Body of pancreas (tissue), 4 donors: ENCODE measurements at regions not wholly inside any gene's neighbourhood (a gene's known extent, or its start where the extent isn't known, plus 50 kb on each side); places are given as distances from the start of the nearest gene placed in this dataset.

Experiments used
- ATAC-seq: fragments of 150-250 bp; one replicate; pipeline ENCODE4 v1.9.1; 2016
- DNase-seq, 4 donors: peaks; one replicate each; pipeline ENCODE4 v3.0.0-alpha.2; 2019
- H3K27ac ChIP-seq, 4 donors: fragments of 200-600 bp; sonication (generic); 1 replicate in 3 of 4; 2 replicates in 1 of 4; pipeline versions ENCODE4 v1.5.1 to v1.6.1; 2016 to 2019; ENCODE audit warnings: mild to moderate bottlenecking in 1 of 4, mixed read lengths in 1 of 4, moderate library complexity in 1 of 4
- H3K27me3 ChIP-seq, 2 donors: fragments of 200-600 bp; sonication (generic); one replicate each; pipeline ENCODE4 v1.6.0; 2016; ENCODE audit warnings: mild to moderate bottlenecking in 1 of 2
- H3K36me3 ChIP-seq, 2 donors: fragments of 200-600 bp; sonication (generic); replicated peaks in 1 of 2; 2 replicates each; pipeline ENCODE4 v1.5.1; 2016; ENCODE audit warnings: low read depth in 2 of 2; ENCODE audit not compliant: insufficient read depth in 1 of 2
- H3K4me1 ChIP-seq: fragments of 200-600 bp; sonication (generic); one replicate; pipeline ENCODE4 v1.6.0; 2016
- H3K4me3 ChIP-seq, 2 donors: fragments of 200-600 bp; sonication (generic); 1 replicate in 1 of 2; 2 replicates in 1 of 2; pipeline ENCODE4 v1.5.1; 2016 to 2019
- H3K9me3 ChIP-seq, 3 donors: fragments of 200-600 bp; sonication (generic); 1 replicate in 2 of 3; 2 replicates in 1 of 3; pipeline ENCODE4 v1.5.1; 2016
- CTCF ChIP-seq, 7 experiments: fragments of 450-650 bp in 4 of 7; fragments of 200-600 bp in 3 of 7; sonication (generic) in 3 of 7; IDR thresholded peaks; one replicate each; pipeline ENCODE4 v1.5.1; 2016 to 2019; ENCODE audit warnings: antibody characterized with exemption in 7 of 7
- POLR2A ChIP-seq, 3 donors: fragments of 450-650 bp; IDR thresholded peaks; one replicate each; pipeline ENCODE4 v1.6.1; 2016; ENCODE audit warnings: antibody characterized with exemption in 3 of 3, mild to moderate bottlenecking in 2 of 3
- WGBS, 2 donors: methylation state at CpG; one replicate each; pipeline ENCODE4 v1.1.5; 2017; 5-methylcytosine and 5-hydroxymethylcytosine counted together
- intact Hi-C: fragments of 100-400 bp; cut with DNase I; formaldehyde crosslinking; loops from one replicate; pipeline ENCODE4 v1.15.1; 2023

GRCh38 chr3:160141485-160142185, 83.6 kb upstream of the C3orf80 start:
- Histone ChIP-seq H3K9me3 (no peaks in the 10 kb centered on the region), H3K27ac (no peak overlapping the region), H3K4me3 (no peak overlapping the region), H3K36me3 (no peaks in the 10 kb centered on the region), H3K27me3 (no peaks in the 10 kb centered on the region), H3K4me1 (no peaks in the 10 kb centered on the region)
- TF ChIP-seq CTCF (IDR thresholded peaks at IDR 0.05) (no peak), POLR2A (IDR thresholded peaks at IDR 0.05) (no peak)
- DNase-seq = no peak
- intact Hi-C loops = no loop called here
- no peak for ATAC-seq
- WGBS, 2 donors = 62 to 71% methylated on average over 4 of the region's 4 CpGs

GRCh38 chr3:160143482-160143881, 81.7 kb upstream of the C3orf80 start:
- WGBS, 2 donors = 95 to 96% methylated on average over 2 of the region's 2 CpGs
- intact Hi-C loops = no loop called here

GRCh38 chr3:160150066-160150465, 75.2 kb upstream of the C3orf80 start:
- Histone ChIP-seq H3K4me3 (no peak overlapping the region), H3K27me3 (no peaks in the 10 kb centered on the region), H3K9me3 (no peaks in the 10 kb centered on the region), H3K36me3 (no peaks in the 10 kb centered on the region), H3K27ac (no peak overlapping the region), H3K4me1 (no peaks in the 10 kb centered on the region)
- intact Hi-C loops = no loop called here
- ATAC-seq (no peak), DNase-seq (no peak)
- WGBS, 2 donors = 89 to 93% methylated on average over 3 of the region's 3 CpGs
- TF ChIP-seq POLR2A (IDR thresholded peaks at IDR 0.05) (no peak), CTCF (IDR thresholded peaks at IDR 0.05) (no peak)

More at GRCh38 chr3:160143482-160143881, 81.7 kb upstream of the C3orf80 start:
- no peaks in the 10 kb centered on the region for H3K9me3 ChIP-seq
- TF ChIP-seq POLR2A (IDR thresholded peaks at IDR 0.05) (no peak), CTCF (IDR thresholded peaks at IDR 0.05) (no peak)
- DNase-seq = no peak
- no peaks in the 10 kb centered on the region for H3K36me3 ChIP-seq
- no peaks in the 10 kb centered on the region for H3K4me1 ChIP-seq
- ATAC-seq = no peak
- H3K27ac ChIP-seq = no peak overlapping the region
- H3K4me3 ChIP-seq = no peak overlapping the region
- no peaks in the 10 kb centered on the region for H3K27me3 ChIP-seq

- WGBS, 2 donors = 93% methylated on average over 2 of the region's 2 CpGs
- no peak for ATAC-seq
- Histone ChIP-seq H3K4me3 (no peak overlapping the region), H3K9me3 (no peaks in the 10 kb centered on the region), H3K36me3 (no peaks in the 10 kb centered on the region), H3K4me1 (no peaks in the 10 kb centered on the region), H3K27ac (no peak overlapping the region), H3K27me3 (no peaks in the 10 kb centered on the region)
- intact Hi-C loops = no loop called here
- no peak for TF ChIP-seq POLR2A (IDR thresholded peaks at IDR 0.05)
- TF ChIP-seq CTCF (IDR thresholded peaks at IDR 0.05) = no peak
- no peak for DNase-seq
Measured at GRCh38 chr3:160150525-160150924, 74.7 kb upstream of the C3orf80 start.

GRCh38 chr3:160152638-160153037, 72.6 kb upstream of the C3orf80 start:
- DNase-seq = no peak
- intact Hi-C loops = no loop called here
- ATAC-seq = no peak
- Histone ChIP-seq H3K36me3 (no peaks in the 10 kb centered on the region), H3K27me3 (no peaks in the 10 kb centered on the region), H3K4me3 (no peak overlapping the region), H3K27ac (no peak overlapping the region), H3K9me3 (no peaks in the 10 kb centered on the region), H3K4me1 (no peaks in the 10 kb centered on the region)
- 83 to 87% methylated on average over 6 of the region's 6 CpGs for WGBS, 2 donors
- TF ChIP-seq POLR2A (IDR thresholded peaks at IDR 0.05) (no peak), CTCF (IDR thresholded peaks at IDR 0.05) (no peak)
